ENCODE measurements at regions not wholly inside any gene's neighbourhood (a gene's known extent, or its start where the extent isn't known, plus 50 kb on each side); places are given as distances from the start of the nearest gene placed in this dataset.

DNA sequence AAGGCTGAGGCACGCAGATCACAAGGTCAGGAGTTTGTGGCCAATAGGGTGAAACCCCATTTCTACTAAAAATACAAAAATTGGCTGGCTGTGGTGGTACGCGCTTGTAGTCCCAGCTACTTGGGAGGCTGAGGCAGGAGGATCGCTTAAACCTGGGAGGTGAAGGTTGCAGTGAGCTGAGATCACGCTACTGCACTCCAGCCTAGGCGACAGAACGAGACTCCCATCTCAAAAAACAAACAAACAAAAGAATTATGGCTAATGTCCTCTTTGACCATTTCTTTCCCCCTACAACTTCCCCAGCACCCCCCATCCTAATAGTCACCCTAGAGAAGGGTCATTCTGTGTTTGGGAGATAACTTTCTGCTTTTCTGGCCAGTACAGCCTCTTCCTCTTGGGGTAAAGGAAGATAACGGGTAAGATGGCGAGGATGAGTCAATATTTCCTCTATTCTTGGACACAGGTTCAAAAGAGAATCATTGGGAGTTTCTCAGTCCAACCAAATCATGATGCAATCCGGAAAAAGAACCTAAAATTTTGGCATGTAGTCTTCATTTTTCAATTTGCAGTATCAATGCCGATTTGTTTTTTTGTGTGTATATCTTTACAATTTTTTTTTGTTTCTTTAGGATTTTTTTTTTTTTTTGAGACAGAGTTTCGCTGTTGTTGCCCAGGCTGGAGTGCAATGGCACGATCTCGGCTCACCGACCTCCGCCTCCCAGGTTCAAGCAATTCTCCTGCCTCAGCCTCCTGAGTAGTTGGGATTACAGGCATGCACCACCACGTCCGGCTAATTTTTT, 107.6 kb upstream of the MED13 start:
- H3K9ac ChIP-seq (ENCODE audit: low read length): no peak overlapping the region
- no peak overlapping the region for H2BK15ac ChIP-seq (replicated peaks; ENCODE audit: low read depth)
- H3K4me3 ChIP-seq (ENCODE audit: low read length): no peak overlapping the region
- H3K36me3 ChIP-seq (ENCODE audit: control insufficient read depth, insufficient read depth, low read length): no peaks in the 10 kb centered on the region
- no peak overlapping the region for H4K8ac ChIP-seq (ENCODE audit: low read depth, low read length)
- no peak overlapping the region for H3K23ac ChIP-seq (ENCODE audit: low read length)
- H3K56ac ChIP-seq (ENCODE audit: low read length): no peak overlapping the region
- H3K4ac ChIP-seq (ENCODE audit: low read depth, low read length): no peak overlapping the region
- H3K4me1 ChIP-seq (ENCODE audit: control insufficient read depth, low read depth, low read length): no peaks in the 10 kb centered on the region
- H3K4me2 ChIP-seq (ENCODE audit: low read length): no peak overlapping the region
- H2BK5ac ChIP-seq (ENCODE audit: low read length): no peak overlapping the region
- H2AK5ac ChIP-seq (ENCODE audit: low read length): no peak overlapping the region
- no peak overlapping the region for H3K18ac ChIP-seq (ENCODE audit: low read length)
- no peaks in the 10 kb centered on the region for H3K79me1 ChIP-seq (ENCODE audit: low read length)
- H3K27ac ChIP-seq (ENCODE audit: low read depth, low read length): no peak overlapping the region
- H3K27me3 ChIP-seq (ENCODE audit: insufficient read depth, low read length, poor library complexity): no peaks in the 10 kb centered on the region
- WGBS (ENCODE audit: extremely low coverage, insufficient coverage, low lambda C conversion rate): no CpG with 5 or more reads among the region's 18 CpGs
- no peak for DNase-seq
- H2BK120ac ChIP-seq (ENCODE audit: low read depth, low read length): no peak overlapping the region
- no peaks in the 10 kb centered on the region for H3K79me2 ChIP-seq (ENCODE audit: control insufficient read depth, insufficient read depth, low read length)
- H4K5ac ChIP-seq (ENCODE audit: low read length): no peak overlapping the region

DNA sequence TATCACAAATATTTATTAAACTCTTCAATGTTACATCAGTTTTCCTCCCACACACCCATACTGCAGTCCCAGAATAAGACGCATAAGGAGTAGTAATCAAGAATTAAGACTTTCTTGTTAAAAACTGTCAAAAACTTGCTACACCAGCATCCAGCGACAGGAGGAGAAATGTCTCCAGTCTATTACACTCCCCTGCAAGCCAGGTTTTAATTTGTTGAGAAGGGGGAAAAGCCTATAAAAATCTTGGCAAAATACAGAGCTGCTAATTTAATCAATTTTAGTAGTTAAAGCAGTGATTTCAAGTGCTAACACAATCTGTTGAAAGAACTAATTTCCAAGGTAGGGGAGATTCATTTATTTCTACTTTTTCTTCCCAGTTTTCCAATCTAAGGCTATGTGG, 102.0 kb upstream of the MED13 start:
- no peaks in the 10 kb centered on the region for H3K79me1 ChIP-seq (ENCODE audit: low read length)
- no peaks in the 10 kb centered on the region for H3K79me2 ChIP-seq (ENCODE audit: control insufficient read depth, insufficient read depth, low read length)
- no peak overlapping the region for H3K56ac ChIP-seq (ENCODE audit: low read length)
- no peak overlapping the region for H4K5ac ChIP-seq (ENCODE audit: low read length)
- DNase-seq: no peak
- no peak overlapping the region for H3K18ac ChIP-seq (ENCODE audit: low read length)
- no peak overlapping the region for H2AK5ac ChIP-seq (ENCODE audit: low read length)
- H3K4me3 ChIP-seq (ENCODE audit: low read length): no peak overlapping the region
- no peak overlapping the region for H4K8ac ChIP-seq (ENCODE audit: low read depth, low read length)
- no peak overlapping the region for H2BK15ac ChIP-seq (replicated peaks; ENCODE audit: low read depth)
- no peak overlapping the region for H3K4me2 ChIP-seq (ENCODE audit: low read length)
- H2BK120ac ChIP-seq (ENCODE audit: low read depth, low read length): no peak overlapping the region
- H3K4me1 ChIP-seq (ENCODE audit: control insufficient read depth, low read depth, low read length): no peaks in the 10 kb centered on the region
- H3K23ac ChIP-seq (ENCODE audit: low read length): no peak overlapping the region
- no peak overlapping the region for H3K9ac ChIP-seq (ENCODE audit: low read length)
- no peak overlapping the region for H3K4ac ChIP-seq (ENCODE audit: low read depth, low read length)
- no peak overlapping the region for H3K27ac ChIP-seq (ENCODE audit: low read depth, low read length)
- H3K27me3 ChIP-seq (ENCODE audit: insufficient read depth, low read length, poor library complexity): no peaks in the 10 kb centered on the region
- no peak overlapping the region for H2BK5ac ChIP-seq (ENCODE audit: low read length)
- H3K36me3 ChIP-seq (ENCODE audit: control insufficient read depth, insufficient read depth, low read length): no peaks in the 10 kb centered on the region
- no CpG with 5 or more reads among the region's 2 CpGs for WGBS (ENCODE audit: extremely low coverage, insufficient coverage, low lambda C conversion rate)

DNA sequence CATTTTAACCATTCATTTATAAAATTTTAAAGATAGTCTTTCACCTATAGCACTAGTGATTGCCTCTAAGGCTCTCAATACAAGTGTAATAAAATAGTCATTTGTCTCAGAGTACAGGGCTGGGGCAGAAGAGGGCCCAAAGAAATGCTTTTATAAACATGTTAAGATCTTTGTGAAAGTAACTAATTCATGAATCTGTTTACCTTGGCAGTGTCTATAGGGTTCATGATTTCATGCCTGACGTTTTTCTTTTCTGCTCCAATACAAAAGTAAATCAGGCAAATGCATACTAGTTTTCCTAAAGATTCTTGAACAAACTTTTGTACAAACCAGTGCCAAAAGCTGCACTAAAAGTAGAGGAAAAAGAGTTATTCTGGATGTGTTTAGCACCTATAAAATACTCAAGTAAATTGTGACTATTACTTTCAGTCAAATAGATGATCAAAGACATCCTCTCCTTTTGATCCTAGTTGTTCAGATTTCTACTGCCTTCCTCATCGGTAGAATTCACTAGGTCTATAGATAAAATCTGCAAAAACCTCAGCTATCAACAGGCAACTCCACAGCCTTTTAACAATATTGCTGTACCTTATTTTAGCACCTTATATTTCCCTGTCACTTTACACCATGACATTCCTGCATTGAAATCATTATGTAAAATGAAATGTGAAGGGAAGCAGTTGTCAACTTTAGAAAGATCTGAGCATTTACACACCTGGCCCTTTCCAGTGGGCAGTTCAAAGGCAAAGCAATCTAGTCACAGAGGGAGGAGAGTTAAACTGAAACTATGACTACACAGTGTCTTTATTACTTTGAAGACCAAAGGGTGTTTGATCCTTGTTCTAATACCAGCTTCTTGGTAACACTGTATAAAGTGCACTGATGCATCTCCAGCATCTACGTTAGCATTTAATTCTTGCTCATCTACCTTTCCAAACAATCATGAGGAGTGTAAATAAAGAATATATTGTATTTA, 100.0 kb upstream of the MED13 start:
- no peaks in the 10 kb centered on the region for H3K27me3 ChIP-seq (ENCODE audit: insufficient read depth, low read length, poor library complexity)
- H3K79me2 ChIP-seq (ENCODE audit: control insufficient read depth, insufficient read depth, low read length): no peaks in the 10 kb centered on the region
- DNase-seq: no peak
- H3K23ac ChIP-seq (ENCODE audit: low read length): no peak overlapping the region
- H4K8ac ChIP-seq (ENCODE audit: low read depth, low read length): no peak overlapping the region
- H2BK5ac ChIP-seq (ENCODE audit: low read length): no peak overlapping the region
- H3K9ac ChIP-seq (ENCODE audit: low read length): no peak overlapping the region
- WGBS (ENCODE audit: extremely low coverage, insufficient coverage, low lambda C conversion rate): no CpG with 5 or more reads among the region's 3 CpGs
- H2AK5ac ChIP-seq (ENCODE audit: low read length): no peak overlapping the region
- no peak overlapping the region for H3K18ac ChIP-seq (ENCODE audit: low read length)
- no peak overlapping the region for H3K56ac ChIP-seq (ENCODE audit: low read length)
- H3K4ac ChIP-seq (ENCODE audit: low read depth, low read length): no peak overlapping the region
- no peaks in the 10 kb centered on the region for H3K79me1 ChIP-seq (ENCODE audit: low read length)
- H3K27ac ChIP-seq (ENCODE audit: low read depth, low read length): no peak overlapping the region
- no peak overlapping the region for H3K4me2 ChIP-seq (ENCODE audit: low read length)
- no peak overlapping the region for H2BK15ac ChIP-seq (replicated peaks; ENCODE audit: low read depth)
- H3K36me3 ChIP-seq (ENCODE audit: control insufficient read depth, insufficient read depth, low read length): no peaks in the 10 kb centered on the region
- H2BK120ac ChIP-seq (ENCODE audit: low read depth, low read length): no peak overlapping the region
- H3K4me3 ChIP-seq (ENCODE audit: low read length): no peak overlapping the region
- H3K4me1 ChIP-seq (ENCODE audit: control insufficient read depth, low read depth, low read length): no peaks in the 10 kb centered on the region
- no peak overlapping the region for H4K5ac ChIP-seq (ENCODE audit: low read length)

DNA sequence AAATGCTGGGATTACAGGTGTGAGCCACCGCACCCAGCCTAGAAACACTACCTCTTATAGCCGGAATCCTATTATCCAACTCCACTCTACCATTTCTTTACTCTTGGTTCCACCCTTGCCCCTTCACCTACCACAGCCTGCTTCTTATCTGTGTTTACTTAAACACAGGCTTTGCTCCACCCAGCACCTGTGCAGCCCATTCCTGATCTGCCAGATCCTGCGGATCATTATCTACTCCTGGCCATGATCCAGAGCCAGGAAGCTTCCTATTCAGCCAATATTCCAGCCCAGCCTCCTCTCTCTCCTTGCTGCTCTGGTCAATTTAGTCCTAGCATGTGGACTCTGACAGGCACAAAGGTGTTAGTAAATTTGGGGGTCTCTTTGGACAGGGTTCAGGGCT, 98.8 kb upstream of the MED13 start:
- H3K27ac ChIP-seq (ENCODE audit: low read depth, low read length): no peak overlapping the region
- H3K79me2 ChIP-seq (ENCODE audit: control insufficient read depth, insufficient read depth, low read length): no peaks in the 10 kb centered on the region

DNA sequence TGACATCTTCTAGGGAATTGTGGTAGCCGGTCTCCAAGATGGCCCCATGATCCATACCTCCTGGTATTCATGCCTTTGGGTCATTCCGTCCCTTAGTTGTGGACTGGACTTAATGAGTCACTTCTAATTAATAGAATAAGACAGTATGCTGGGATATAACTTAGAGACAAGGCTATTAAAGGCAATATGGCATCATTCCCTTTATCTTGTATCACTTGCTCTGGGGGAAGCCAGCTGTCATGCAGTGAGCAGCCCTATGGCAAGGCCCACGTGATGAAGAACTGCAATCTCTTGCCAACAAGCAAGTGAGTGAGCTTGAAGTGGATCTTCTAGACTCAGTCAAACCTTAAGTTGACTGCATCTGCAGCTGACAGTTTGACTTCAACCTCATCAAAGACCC, 97.8 kb upstream of the MED13 start:
- Histone ChIP-seq H3K4me1 (ENCODE audit: control insufficient read depth, low read depth, low read length) (no peaks in the 10 kb centered on the region), H3K18ac (ENCODE audit: low read length) (no peak overlapping the region), H2AK5ac (ENCODE audit: low read length) (no peak overlapping the region), H2BK15ac (replicated peaks; ENCODE audit: low read depth) (no peak overlapping the region), H2BK120ac (ENCODE audit: low read depth, low read length) (no peak overlapping the region), H3K4ac (ENCODE audit: low read depth, low read length) (no peak overlapping the region), H3K36me3 (ENCODE audit: control insufficient read depth, insufficient read depth, low read length) (no peaks in the 10 kb centered on the region), H4K8ac (ENCODE audit: low read depth, low read length) (no peak overlapping the region), H3K27me3 (ENCODE audit: insufficient read depth, low read length, poor library complexity) (no peaks in the 10 kb centered on the region), H3K4me3 (ENCODE audit: low read length) (no peak overlapping the region), H3K4me2 (ENCODE audit: low read length) (no peak overlapping the region), H3K27ac (ENCODE audit: low read depth, low read length) (no peak overlapping the region), H3K23ac (ENCODE audit: low read length) (no peak overlapping the region), H3K9ac (ENCODE audit: low read length) (no peak overlapping the region), H3K79me1 (ENCODE audit: low read length) (no peaks in the 10 kb centered on the region), H3K79me2 (ENCODE audit: control insufficient read depth, insufficient read depth, low read length) (no peaks in the 10 kb centered on the region), H3K56ac (ENCODE audit: low read length) (no peak overlapping the region), H4K5ac (ENCODE audit: low read length) (no peak overlapping the region), H2BK5ac (ENCODE audit: low read length) (no peak overlapping the region)
- WGBS (ENCODE audit: extremely low coverage, insufficient coverage, low lambda C conversion rate): no CpG with 5 or more reads among the region's 3 CpGs
- no peak for DNase-seq

More for the DNA sequence above, 98.8 kb upstream of the MED13 start:
- no peaks in the 10 kb centered on the region for H3K79me1 ChIP-seq (ENCODE audit: low read length)
- no peak overlapping the region for H3K9ac ChIP-seq (ENCODE audit: low read length)
- no peak overlapping the region for H4K5ac ChIP-seq (ENCODE audit: low read length)
- no peak overlapping the region for H3K23ac ChIP-seq (ENCODE audit: low read length)
- no peak overlapping the region for H3K4me3 ChIP-seq (ENCODE audit: low read length)
- no peaks in the 10 kb centered on the region for H3K4me1 ChIP-seq (ENCODE audit: control insufficient read depth, low read depth, low read length)
- no peaks in the 10 kb centered on the region for H3K36me3 ChIP-seq (ENCODE audit: control insufficient read depth, insufficient read depth, low read length)
- H2BK120ac ChIP-seq (ENCODE audit: low read depth, low read length): no peak overlapping the region
- no peak overlapping the region for H4K8ac ChIP-seq (ENCODE audit: low read depth, low read length)
- H2BK5ac ChIP-seq (ENCODE audit: low read length): no peak overlapping the region
- no CpG with 5 or more reads among the region's 3 CpGs for WGBS (ENCODE audit: extremely low coverage, insufficient coverage, low lambda C conversion rate)
- no peak overlapping the region for H3K4me2 ChIP-seq (ENCODE audit: low read length)
- H2AK5ac ChIP-seq (ENCODE audit: low read length): no peak overlapping the region
- H3K4ac ChIP-seq (ENCODE audit: low read depth, low read length): no peak overlapping the region
- no peak overlapping the region for H2BK15ac ChIP-seq (replicated peaks; ENCODE audit: low read depth)
- H3K56ac ChIP-seq (ENCODE audit: low read length): no peak overlapping the region
- no peak for DNase-seq
- H3K27me3 ChIP-seq (ENCODE audit: insufficient read depth, low read length, poor library complexity): no peaks in the 10 kb centered on the region
- H3K18ac ChIP-seq (ENCODE audit: low read length): no peak overlapping the region
